HG03378 (cell line): ENCODE measurements at regions not wholly inside any gene's neighbourhood (a gene's known extent, or its start where the extent isn't known, plus 50 kb on each side); places are given as distances from the start of the nearest gene placed in this dataset.
"Not testable (repeated sequence)": the region's sequence is repeated elsewhere in the genome, so short reads cannot be mapped to it uniquely, and the experiment has no call there.

Experiments
- ATAC-seq: cut with Tn5 transposase; IDR thresholded peaks from one replicate; pipeline ENCODE4 v1.9.1; 2021; ENCODE audit warnings: mild to moderate bottlenecking, moderate library complexity; ENCODE audit not compliant: unreplicated experiment

DNA sequence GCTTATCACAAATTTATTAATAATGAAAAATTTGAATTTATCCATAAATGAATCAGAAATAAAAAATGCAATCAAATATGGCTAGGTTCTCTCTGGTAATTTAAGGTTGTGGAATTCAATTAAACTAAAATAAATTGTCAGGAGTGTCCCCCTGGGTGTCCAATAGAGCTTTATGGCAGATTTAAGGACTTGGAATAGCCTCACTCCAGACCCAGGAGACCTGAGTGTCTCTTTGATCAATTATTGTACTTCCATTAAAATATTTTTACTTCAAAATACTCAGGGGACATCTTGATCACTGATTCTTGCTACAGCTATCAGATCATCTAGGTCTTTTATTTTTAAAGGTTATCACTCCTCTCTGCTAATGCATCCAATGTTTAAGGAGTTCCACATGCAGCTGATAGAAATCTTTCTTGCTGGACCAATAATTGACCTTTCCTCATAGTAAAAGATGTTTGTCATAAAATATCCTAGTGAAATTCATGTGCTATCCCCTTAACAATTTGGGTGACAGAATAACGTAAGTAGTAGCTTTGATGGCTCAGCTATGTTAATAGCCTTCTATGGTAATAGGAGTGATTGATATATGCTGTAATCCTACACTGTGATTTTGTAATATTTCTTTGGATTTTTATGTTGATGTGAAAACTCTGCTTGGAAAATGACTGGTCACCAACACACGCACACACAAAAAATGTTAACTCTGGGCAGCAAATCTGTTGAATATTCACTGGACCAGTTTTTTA is 395.3 kb downstream of the NYAP2 start:
- ATAC-seq = no peak

- no peak for ATAC-seq
Measured at GRCh38 chr2:225793736-225794550, 394.4 kb downstream of the NYAP2 start.

- ATAC-seq = no peak
Measured at GRCh38 chr2:225788571-225789094, 389.1 kb downstream of the NYAP2 start.

GRCh38 chr2:225787497-225787896 is 388.0 kb downstream of the NYAP2 start:
- ATAC-seq = no peak

DNA sequence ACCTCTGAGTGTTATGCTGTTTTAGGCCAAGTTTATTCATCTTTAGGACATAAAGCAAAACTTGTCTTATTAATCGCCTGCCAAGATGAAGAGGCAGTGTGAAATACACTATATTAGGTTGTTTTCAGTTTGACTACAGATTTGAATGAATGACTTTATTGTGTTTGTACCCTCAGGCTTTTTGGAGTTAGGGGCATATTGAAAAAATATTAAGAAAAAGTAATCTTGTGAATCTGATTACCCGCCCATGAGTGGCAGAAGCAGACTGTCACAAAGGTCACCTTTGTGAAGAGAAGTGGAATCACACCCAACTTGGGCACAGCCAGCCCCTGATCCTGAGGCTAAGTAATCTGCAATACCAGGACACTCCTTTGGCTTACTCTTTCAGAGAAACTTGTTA is 382.5 kb downstream of the NYAP2 start:
- ATAC-seq = no peak

DNA sequence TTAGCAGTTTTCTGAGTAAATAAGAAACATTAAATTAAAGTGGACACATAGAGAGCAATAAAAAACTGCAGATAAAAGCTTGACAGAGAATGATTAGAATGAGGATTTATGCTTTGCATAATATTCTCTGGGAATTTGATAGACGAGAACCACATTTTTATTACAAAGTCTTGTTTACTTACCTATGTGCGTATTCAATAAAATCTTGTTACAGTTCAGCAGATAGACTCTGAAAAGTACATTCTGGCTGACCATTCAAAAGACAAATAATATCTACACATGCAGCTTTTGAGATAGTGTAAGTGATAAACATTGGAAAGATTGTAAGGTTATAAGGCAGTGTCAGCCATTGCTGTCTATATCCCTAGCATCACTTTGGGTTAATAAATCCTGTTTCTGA is 381.6 kb downstream of the NYAP2 start:
- ATAC-seq = no peak

GRCh38 chr2:225779829-225780228 is 380.3 kb downstream of the NYAP2 start:
- ATAC-seq = no peak

GRCh38 chr2:225773148-225773547 is 373.6 kb downstream of the NYAP2 start:
- ATAC-seq = no peak

DNA sequence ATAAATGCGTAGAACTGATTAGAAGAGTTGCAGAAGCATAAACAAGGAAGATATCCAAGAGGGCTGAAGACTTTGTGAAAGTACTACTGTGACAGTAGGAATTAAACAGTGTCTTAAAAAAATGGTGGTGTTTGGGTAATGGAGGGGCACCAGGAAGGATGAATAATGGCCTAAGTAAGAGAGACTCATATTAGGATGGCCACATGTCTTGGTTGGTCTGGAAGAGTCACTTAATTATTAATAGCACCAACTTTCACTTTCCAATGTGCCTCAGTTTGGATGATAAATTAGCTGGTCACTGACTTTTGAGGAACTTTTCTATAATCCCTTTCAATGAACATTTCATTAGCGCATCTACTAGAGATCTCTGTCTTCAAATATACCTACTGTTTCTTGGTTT is 372.2 kb downstream of the NYAP2 start:
- peak; percentile 42 for ATAC-seq

DNA sequence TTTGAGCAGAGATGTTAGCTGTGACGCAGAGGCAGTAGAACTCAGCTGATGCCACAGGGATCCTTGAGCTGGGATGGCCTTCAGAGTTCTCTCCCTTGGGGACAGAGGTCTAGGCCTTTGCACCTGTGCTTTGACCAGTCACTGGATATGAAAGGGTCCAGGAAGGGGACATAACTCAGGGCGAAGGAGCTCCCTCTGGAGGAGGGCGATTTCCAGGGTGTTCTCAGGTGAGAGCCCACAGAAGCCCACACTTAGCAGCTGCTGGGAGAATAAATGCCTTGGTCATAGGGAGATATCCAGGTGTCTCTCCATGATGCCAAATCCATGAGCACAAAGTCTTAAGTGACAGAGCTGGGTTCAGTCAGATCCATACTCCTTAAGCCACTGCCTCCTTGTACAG is 369.2 kb downstream of the NYAP2 start:
- ATAC-seq = no peak

GRCh38 chr2:225766431-225766830 is 366.9 kb downstream of the NYAP2 start:
- ATAC-seq = no peak

GRCh38 chr2:225765820-225766219 is 366.3 kb downstream of the NYAP2 start:
- no peak for ATAC-seq

DNA sequence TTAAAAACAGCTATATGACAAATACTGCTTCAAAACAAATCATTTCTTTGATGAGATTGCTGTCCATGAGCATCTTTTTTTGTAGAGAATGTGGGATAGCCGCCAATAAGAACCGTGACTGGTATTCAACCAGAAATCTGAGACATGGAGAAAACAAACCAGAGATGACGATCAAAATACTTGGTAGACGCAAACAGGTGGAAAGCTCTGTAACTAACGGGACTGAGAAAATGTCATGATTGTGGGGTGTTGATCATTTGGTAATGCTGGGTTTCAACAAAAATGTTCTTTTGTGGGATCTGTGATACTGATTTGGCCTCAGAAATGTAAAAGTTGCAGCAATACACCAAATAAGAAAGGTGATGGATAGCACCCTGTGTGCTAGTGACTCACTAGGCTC is 364.8 kb downstream of the NYAP2 start:
- ATAC-seq = no peak

GRCh38 chr2:225763711-225764110 is 364.2 kb downstream of the NYAP2 start:
- ATAC-seq = no peak

DNA sequence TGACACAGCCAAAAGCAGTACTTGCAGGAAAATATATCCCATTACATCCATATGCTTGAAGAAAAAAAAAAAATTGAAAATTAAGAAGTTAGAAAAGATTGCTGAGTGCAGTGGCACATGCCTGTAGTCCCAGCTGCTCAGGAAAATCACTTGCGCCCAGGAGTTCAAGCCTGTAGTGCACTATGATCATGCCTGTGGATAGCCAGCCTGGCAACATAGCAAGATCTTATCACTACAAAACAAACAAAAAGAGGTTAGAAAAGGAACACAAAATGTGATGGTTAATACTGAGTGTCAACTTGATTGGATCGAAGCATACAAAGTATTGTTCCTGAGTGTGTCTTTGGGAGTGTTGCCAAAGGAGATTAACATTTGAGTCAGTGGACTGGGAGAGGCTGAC is 361.9 kb downstream of the NYAP2 start:
- ATAC-seq = no peak

DNA sequence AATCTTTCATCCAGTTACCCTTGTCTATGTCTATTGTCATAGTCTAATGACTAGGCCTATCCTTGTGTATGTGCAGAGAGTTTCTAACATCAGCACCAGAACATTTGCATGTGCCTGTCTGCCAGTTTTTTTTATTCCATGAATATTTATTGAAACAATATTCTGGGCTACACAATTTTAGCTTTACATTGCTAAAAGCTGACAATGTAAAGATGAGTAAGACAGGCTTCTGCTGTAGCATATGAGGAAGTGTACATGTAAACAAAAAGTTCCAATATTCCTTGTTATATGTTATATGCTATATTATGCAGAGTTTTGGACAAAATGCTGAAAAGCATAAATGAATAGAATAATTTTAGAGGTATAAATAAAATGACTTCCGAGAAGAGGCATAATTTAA is 357.7 kb downstream of the NYAP2 start:
- no peak for ATAC-seq

DNA sequence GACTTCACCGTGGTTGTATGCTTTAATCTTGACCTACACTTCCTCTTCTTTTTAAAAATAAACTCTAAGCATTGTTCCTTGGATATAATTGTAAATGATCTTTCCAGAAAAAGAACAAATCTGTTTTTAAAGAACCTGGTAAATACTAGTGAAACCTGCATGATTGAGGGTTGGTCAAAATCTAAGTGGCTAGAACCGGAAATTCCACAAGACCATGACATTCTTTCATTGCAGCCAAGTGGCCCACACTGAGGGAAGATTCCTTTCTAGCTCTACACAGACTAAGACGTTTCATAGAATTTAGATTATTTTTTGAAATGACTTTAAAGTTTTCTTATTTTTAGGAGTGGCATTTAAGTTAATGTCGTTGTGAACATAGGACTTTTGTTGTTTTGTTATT is 356.7 kb downstream of the NYAP2 start:
- no peak for ATAC-seq

GRCh38 chr2:225748609-225749008 is 349.1 kb downstream of the NYAP2 start:
- no peak for ATAC-seq

- not testable (repeated sequence) for ATAC-seq
Measured at GRCh38 chr2:225743996-225744395, 344.5 kb downstream of the NYAP2 start.

GRCh38 chr2:225742487-225742886 is 343.0 kb downstream of the NYAP2 start:
- ATAC-seq = no peak

DNA sequence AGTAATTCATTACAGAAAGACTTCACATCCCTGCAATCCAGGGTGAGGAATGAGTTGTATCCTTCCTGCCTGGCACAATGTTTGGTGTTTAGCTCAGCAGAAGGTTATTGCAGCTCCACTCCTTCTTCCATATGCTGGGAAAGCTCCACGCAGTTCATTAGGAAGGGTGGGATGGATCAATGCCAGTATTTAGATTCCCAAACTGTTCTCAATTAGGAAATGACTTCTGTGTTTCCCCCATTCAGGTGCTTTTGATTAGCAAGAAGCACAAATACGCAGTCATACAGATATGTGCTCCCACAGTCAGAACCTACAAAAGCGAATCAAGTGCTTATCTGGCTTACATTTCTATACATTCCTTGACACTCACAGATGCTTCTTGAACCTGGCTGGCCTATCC is 340.6 kb downstream of the NYAP2 start:
- ATAC-seq = no peak

DNA sequence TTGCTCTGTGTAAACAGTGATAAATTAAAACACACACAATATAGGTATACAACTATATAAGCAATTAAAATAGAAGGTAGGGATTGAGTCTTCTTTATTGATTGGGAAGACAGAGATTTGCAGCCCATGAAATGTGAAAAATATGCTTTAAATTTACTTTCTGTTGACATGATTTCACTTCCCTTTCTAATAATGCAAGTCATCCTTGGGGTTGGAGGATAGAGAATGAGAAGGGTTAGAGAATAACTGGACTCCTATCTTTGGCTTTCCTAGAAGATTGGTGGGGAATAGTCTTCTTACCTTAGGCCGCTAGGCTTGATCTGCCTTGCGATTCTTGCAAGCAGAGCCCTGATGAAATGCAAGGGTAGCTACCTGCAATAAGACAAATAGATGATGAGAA is 339.8 kb downstream of the NYAP2 start:
- no peak for ATAC-seq
